Right lobe of liver (tissue), 4 donors: ENCODE measurements at regions not wholly inside any gene's neighbourhood (a gene's known extent, or its start where the extent isn't known, plus 50 kb on each side); places are given as distances from the start of the nearest gene placed in this dataset.

ENCODE experiments used
- POLR2A ChIP-seq: fragments of 450-650 bp; IDR thresholded peaks from one replicate; pipeline ENCODE4 v1.6.1; 2017; ENCODE audit warnings: antibody characterized with exemption, mild to moderate bottlenecking
- TF ChIP-seq, protein P1 (sequence below), 4 donors: fragments of 200-600 bp in 3 of 4; fragments of 450-650 bp in 1 of 4; IDR thresholded peaks; one replicate each; pipeline versions ENCODE4 v1.5.1 to v1.8.0; 2016 to 2022; ENCODE audit warnings: antibody characterized with exemption in 4 of 4, mild to moderate bottlenecking in 2 of 4
- donor health status: DM: no; HTN: no; CAD: no.
- donor health status: DM: no; HTN: no; CAD: no.
- donor health status: DM: no; HTN: yes; CAD: no.

DNA sequence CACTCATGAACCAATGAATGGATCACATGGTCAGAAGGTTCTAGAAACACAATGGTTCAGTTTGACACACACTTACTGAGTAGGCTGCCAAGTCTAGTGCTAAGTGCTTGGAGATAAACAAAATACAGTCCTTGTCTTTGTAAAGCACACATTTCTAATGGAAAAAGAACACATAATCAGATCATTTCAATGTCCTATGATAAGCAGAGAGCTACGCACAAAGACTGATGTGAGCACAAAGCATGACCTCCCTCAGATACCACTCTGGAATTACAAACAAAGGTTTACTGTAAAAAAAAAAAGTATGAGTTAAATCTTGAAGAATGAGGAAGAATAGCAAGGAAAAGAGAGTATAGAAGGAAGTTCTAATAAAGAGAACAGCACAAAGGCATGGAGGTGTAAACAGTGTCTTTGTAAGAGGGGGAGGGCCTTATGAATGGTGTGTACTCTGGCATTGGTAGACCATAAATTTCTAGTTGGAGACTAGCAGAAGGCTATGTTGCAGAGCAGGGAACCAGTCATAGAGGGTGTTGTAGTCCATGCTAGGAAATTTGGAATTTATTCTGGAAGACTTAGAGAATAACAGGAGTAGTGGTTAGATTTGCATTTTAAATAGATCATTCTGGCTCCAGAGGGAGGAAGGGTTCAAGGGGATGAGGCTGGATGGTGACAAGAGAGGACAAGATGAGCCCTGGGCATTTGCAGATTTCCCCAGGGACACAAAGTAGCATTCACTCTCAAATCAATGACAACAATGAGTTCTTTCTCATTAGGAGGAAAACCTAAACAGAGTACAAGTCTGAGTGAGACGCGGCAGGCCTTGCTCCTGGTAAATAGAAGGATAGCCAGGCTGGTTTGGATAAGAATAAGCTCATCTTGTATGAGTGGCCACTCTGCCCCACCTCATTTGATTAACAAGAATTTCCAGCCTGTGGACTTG, 468.0 kb downstream of the TOX3 start:
- TF ChIP-seq, protein P1, sequence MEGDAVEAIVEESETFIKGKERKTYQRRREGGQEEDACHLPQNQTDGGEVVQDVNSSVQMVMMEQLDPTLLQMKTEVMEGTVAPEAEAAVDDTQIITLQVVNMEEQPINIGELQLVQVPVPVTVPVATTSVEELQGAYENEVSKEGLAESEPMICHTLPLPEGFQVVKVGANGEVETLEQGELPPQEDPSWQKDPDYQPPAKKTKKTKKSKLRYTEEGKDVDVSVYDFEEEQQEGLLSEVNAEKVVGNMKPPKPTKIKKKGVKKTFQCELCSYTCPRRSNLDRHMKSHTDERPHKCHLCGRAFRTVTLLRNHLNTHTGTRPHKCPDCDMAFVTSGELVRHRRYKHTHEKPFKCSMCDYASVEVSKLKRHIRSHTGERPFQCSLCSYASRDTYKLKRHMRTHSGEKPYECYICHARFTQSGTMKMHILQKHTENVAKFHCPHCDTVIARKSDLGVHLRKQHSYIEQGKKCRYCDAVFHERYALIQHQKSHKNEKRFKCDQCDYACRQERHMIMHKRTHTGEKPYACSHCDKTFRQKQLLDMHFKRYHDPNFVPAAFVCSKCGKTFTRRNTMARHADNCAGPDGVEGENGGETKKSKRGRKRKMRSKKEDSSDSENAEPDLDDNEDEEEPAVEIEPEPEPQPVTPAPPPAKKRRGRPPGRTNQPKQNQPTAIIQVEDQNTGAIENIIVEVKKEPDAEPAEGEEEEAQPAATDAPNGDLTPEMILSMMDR (IDR thresholded peaks at IDR 0.05): no peak
- TF ChIP-seq POLR2A: no peak
